HEK293 (cell line): ENCODE measurements at regions not wholly inside any gene's neighbourhood (a gene's known extent, or its start where the extent isn't known, plus 50 kb on each side); places are given as distances from the start of the nearest gene placed in this dataset.

ENCODE experiments used
- CTCF ChIA-PET: fragments of 350-600 bp; formaldehyde crosslinking; extraction: SDS; loops from one replicate; lab custom pipeline; 2021; ENCODE audit warnings: antibody characterized with exemption; lab: Yijun Ruan, JAX
- POLR2A ChIA-PET: fragments of 300-600 bp; formaldehyde crosslinking; extraction: SDS; loops from one replicate; lab custom pipeline; 2020; ENCODE audit warnings: antibody characterized with exemption, inconsistent platforms; lab: Yijun Ruan, JAX
- H3K27ac ChIP-seq: fragments of 200-500 bp; sonication (Bioruptor generic); 2 replicates; pipeline ENCODE4 v1.5.1; 2014; ENCODE audit warnings: low read depth, low read length, control low read depth, inconsistent platforms; ENCODE audit errors: extremely low read depth
- H3K36me3 ChIP-seq, 2 experiments: fragments of 200-500 bp in 1 of 2; sonication (Bioruptor generic) in 1 of 2; 1 replicate in 1 of 2; 2 replicates in 1 of 2; pipeline ENCODE4 v1.5.1; 2014 to 2017; ENCODE audit warnings: inconsistent platforms in 2 of 2, low read length in 2 of 2; ENCODE audit not compliant: control insufficient read depth in 2 of 2, insufficient read depth in 1 of 2
- H3K4me1 ChIP-seq: fragments of 200-500 bp; sonication (Bioruptor generic); 2 replicates; pipeline ENCODE4 v1.5.1; 2014; ENCODE audit warnings: mild to moderate bottlenecking, low read length, inconsistent platforms; ENCODE audit not compliant: control insufficient read depth, insufficient read depth
- H3K4me3 ChIP-seq: 2 replicates; pipeline ENCODE4 v1.5.1; 2011; ENCODE audit warnings: low read depth, mild to moderate bottlenecking, control low read depth, low read length, moderate library complexity
- H3K9me3 ChIP-seq: fragments of 200-500 bp; sonication (Bioruptor generic); 2 replicates; pipeline ENCODE4 v1.5.1; 2014; ENCODE audit warnings: low read depth, low read length, inconsistent platforms; ENCODE audit not compliant: control insufficient read depth, insufficient read depth
- OSR2 ChIP-seq: fragments of 450-650 bp; formaldehyde crosslinking; IDR thresholded peaks from 2 replicates; pipeline ENCODE4 v1.5.1; 2016; ENCODE audit warnings: missing biosample characterization, missing genetic modification characterization
- RBAK ChIP-seq: fragments of 450-650 bp; formaldehyde crosslinking; IDR thresholded peaks from 2 replicates; pipeline ENCODE4 v1.5.1; 2016; ENCODE audit warnings: missing biosample characterization, missing genetic modification characterization
- TSHZ1 ChIP-seq: fragments of 450-650 bp; formaldehyde crosslinking; IDR thresholded peaks from 2 replicates; pipeline ENCODE4 v1.5.1; 2016; ENCODE audit warnings: missing biosample characterization, missing genetic modification characterization, borderline replicate concordance
- YY2 ChIP-seq: fragments of 450-650 bp; formaldehyde crosslinking; IDR thresholded peaks from 2 replicates; pipeline ENCODE4 v1.5.1; 2016; ENCODE audit warnings: missing biosample characterization, missing genetic modification characterization
- ZNF114 ChIP-seq: fragments of 450-650 bp; formaldehyde crosslinking; IDR thresholded peaks from 2 replicates; pipeline ENCODE4 v1.5.0; 2017; ENCODE audit warnings: missing biosample characterization, missing genetic modification characterization
- ZNF132 ChIP-seq: fragments of 450-650 bp; formaldehyde crosslinking; IDR thresholded peaks from 2 replicates; pipeline ENCODE4 v1.5.1; 2017; ENCODE audit warnings: missing biosample characterization, missing genetic modification characterization, borderline replicate concordance
- ZNF248 ChIP-seq: fragments of 450-650 bp; formaldehyde crosslinking; IDR thresholded peaks from 2 replicates; pipeline ENCODE4 v1.5.1; 2017; ENCODE audit warnings: missing biosample characterization, missing genetic modification characterization
- ZNF354C ChIP-seq: fragments of 450-650 bp; formaldehyde crosslinking; IDR thresholded peaks from 2 replicates; pipeline ENCODE4 v1.5.1; 2016; ENCODE audit warnings: missing biosample characterization, missing genetic modification characterization, low read depth, borderline replicate concordance
- ZNF416 ChIP-seq: fragments of 450-650 bp; formaldehyde crosslinking; IDR thresholded peaks from 2 replicates; pipeline ENCODE4 v1.5.1; 2016; ENCODE audit warnings: missing biosample characterization, missing genetic modification characterization
- ZNF48 ChIP-seq: fragments of 450-650 bp; formaldehyde crosslinking; IDR thresholded peaks from 2 replicates; pipeline ENCODE4 v1.5.1; 2016; ENCODE audit warnings: missing biosample characterization, missing genetic modification characterization
- ZNF501 ChIP-seq: fragments of 450-650 bp; formaldehyde crosslinking; IDR thresholded peaks from 2 replicates; pipeline ENCODE4 v1.5.1; 2016; ENCODE audit warnings: missing biosample characterization, missing genetic modification characterization
- ZNF548 ChIP-seq: fragments of 450-650 bp; formaldehyde crosslinking; IDR thresholded peaks from 2 replicates; pipeline ENCODE4 v1.5.1; 2016; ENCODE audit warnings: missing biosample characterization, missing genetic modification characterization
- ZNF629 ChIP-seq: fragments of 450-650 bp; formaldehyde crosslinking; IDR thresholded peaks from 2 replicates; pipeline ENCODE4 v1.5.1; 2017; ENCODE audit warnings: missing biosample characterization, missing genetic modification characterization
- ZNF792 ChIP-seq: fragments of 450-650 bp; formaldehyde crosslinking; IDR thresholded peaks from 2 replicates; pipeline ENCODE4 v1.5.1; 2016; ENCODE audit warnings: missing biosample characterization, missing genetic modification characterization
- TF ChIP-seq, protein P1 (sequence below): fragments of 450-650 bp; IDR thresholded peaks from 2 replicates; pipeline ENCODE4 v1.5.1; 2018; ENCODE audit warnings: missing biosample characterization, mild to moderate bottlenecking, missing genetic modification characterization
- TF ChIP-seq, protein P2 (sequence below): fragments of 450-650 bp; formaldehyde crosslinking; IDR thresholded peaks from 2 replicates; pipeline ENCODE4 v1.5.1; 2016; ENCODE audit warnings: missing biosample characterization, missing genetic modification characterization

- Histone ChIP-seq H3K36me3 (no peaks in the 10 kb centered on the region), H3K27ac (no peak overlapping the region), H3K4me1 (peaks cover 4% of the 10 kb centered on the region; the same call in 1 of the 2 replicates), H3K9me3 (no peaks in the 10 kb centered on the region), H3K4me3 (no peak overlapping the region)
- TF ChIP-seq ZNF114 (tag by site-specific recombination): no peak
- POLR2A ChIA-PET: no interaction called here
- CTCF ChIA-PET: interaction anchor here (0.5 to 1.1 kb wide), 2 partner anchors 12 to 137 kb away, joined by 3 read pairs; no protein-coding TSS in a partner anchor
Measured at GRCh38 chr11:19398273-19398672, 157.5 kb upstream of the E2F8 start.

DNA sequence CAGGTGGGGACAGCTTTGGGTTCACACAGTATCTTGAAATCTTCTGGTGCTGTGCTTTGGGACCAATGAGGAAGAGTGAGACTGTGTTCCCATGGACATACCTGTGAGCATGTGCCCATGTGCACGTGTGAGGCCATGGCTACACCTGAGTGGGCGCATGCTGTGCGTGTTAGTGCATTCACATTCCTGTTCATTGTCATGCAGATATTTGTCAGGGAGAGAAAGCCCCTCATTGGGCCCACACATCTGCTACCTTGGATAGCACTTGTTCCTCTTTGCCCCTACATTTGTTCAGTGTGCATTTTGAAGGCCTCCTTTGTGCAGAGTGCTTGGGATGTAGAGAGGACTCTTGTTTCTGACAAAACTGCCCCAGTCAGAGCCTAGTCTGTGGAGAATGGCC lies 154.3 kb upstream of the E2F8 start:
- Histone ChIP-seq H3K4me3 (no peak overlapping the region), H3K27ac (no peak overlapping the region), H3K4me1 (peaks cover 4% of the 10 kb centered on the region; the same call in 1 of the 2 replicates), H3K9me3 (no peaks in the 10 kb centered on the region), H3K36me3 (no peaks in the 10 kb centered on the region)
- ChIA-PET POLR2A (no interaction called here), CTCF (no interaction called here)
- TF ChIP-seq ZNF792 (tag by site-specific recombination) (no peak), ZNF548 (no peak), ZNF416 (tag by site-specific recombination) (no peak), ZNF48 (tag by site-specific recombination) (no peak), ZNF629 (tag by site-specific recombination) (no peak), TSHZ1 (tag by site-specific recombination) (no peak), ZNF132 (tag by site-specific recombination) (no peak), ZNF501 (tag by site-specific recombination) (no peak), RBAK (no peak), ZNF354C (tag by site-specific recombination) (no peak)
- TF ChIP-seq, protein P1, sequence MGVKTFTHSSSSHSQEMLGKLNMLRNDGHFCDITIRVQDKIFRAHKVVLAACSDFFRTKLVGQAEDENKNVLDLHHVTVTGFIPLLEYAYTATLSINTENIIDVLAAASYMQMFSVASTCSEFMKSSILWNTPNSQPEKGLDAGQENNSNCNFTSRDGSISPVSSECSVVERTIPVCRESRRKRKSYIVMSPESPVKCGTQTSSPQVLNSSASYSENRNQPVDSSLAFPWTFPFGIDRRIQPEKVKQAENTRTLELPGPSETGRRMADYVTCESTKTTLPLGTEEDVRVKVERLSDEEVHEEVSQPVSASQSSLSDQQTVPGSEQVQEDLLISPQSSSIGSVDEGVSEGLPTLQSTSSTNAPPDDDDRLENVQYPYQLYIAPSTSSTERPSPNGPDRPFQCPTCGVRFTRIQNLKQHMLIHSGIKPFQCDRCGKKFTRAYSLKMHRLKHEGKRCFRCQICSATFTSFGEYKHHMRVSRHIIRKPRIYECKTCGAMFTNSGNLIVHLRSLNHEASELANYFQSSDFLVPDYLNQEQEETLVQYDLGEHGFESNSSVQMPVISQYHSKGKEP (tag by site-specific recombination): no peak
- TF ChIP-seq, protein P2, sequence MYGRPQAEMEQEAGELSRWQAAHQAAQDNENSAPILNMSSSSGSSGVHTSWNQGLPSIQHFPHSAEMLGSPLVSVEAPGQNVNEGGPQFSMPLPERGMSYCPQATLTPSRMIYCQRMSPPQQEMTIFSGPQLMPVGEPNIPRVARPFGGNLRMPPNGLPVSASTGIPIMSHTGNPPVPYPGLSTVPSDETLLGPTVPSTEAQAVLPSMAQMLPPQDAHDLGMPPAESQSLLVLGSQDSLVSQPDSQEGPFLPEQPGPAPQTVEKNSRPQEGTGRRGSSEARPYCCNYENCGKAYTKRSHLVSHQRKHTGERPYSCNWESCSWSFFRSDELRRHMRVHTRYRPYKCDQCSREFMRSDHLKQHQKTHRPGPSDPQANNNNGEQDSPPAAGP (tag by site-specific recombination): no peak

- H3K4me3 ChIP-seq: no peak overlapping the region
- TF ChIP-seq OSR2 (tag by site-specific recombination): no peak
- TF ChIP-seq ZNF248 (tag by site-specific recombination): no peak
- TF ChIP-seq YY2 (tag by site-specific recombination): no peak
- no peaks in the 10 kb centered on the region for H3K9me3 ChIP-seq
- no peaks in the 10 kb centered on the region for H3K36me3 ChIP-seq
- CTCF ChIA-PET: no interaction called here
- H3K27ac ChIP-seq: no peak overlapping the region
- H3K4me1 ChIP-seq: peaks cover 4% of the 10 kb centered on the region; the same call in 1 of the 2 replicates
- POLR2A ChIA-PET: no interaction called here
Measured at GRCh38 chr11:19394525-19395016, 153.8 kb upstream of the E2F8 start.
